ENCODE measurements at regions not wholly inside any gene's neighbourhood (a gene's known extent, or its start where the extent isn't known, plus 50 kb on each side); places are given as distances from the start of the nearest gene placed in this dataset. TPM values are rescaled to one million over a fixed set of nuclear protein-coding genes. Genes with fewer than 3 reads are reported as not detected.

MicroRNAs encoded in the stretch of these regions (microRNA counts, 767-probe panel; counts per million panel counts)
- not detected for microRNA hsa-miR-1268a

Small RNA genes in the stretch of these regions (microRNA-seq; reads per million reads assigned to microRNA genes)
- gene MIR1268A: not detected

Small RNA genes in the stretch of these regions (small RNA-seq; reads per million reads assigned to genes)
- not detected for gene MIR1268A (ENCODE audit: low replicate concordance)

Measured in GM23338 (cell line).